PC-3 (cell line): ENCODE measurements at regions not wholly inside any gene's neighbourhood (a gene's known extent, or its start where the extent isn't known, plus 50 kb on each side); places are given as distances from the start of the nearest gene placed in this dataset.

Experiments used
- EZH2 ChIP-seq: fragments of 300-600 bp; sonication (generic); IDR thresholded peaks from one replicate; pipeline ENCODE4 v1.6.1; 2017; ENCODE audit warnings: antibody characterized with exemption, mild to moderate bottlenecking, low read length; ENCODE audit not compliant: unreplicated experiment
- EZH2phosphoT487 ChIP-seq: fragments of 300-600 bp; sonication (generic); IDR thresholded peaks from 2 replicates; pipeline ENCODE4 v1.6.1; 2018; ENCODE audit warnings: mild to moderate bottlenecking, antibody characterized with exemption, low read length, borderline replicate concordance
- TF ChIP-seq, protein P1 (sequence below): fragments of 300-600 bp; sonication (generic); conservative IDR thresholded peaks from 2 replicates; pipeline ENCODE4 v1.5.1; 2017; ENCODE audit warnings: antibody characterized with exemption, low read depth, mild to moderate bottlenecking, low read length

DNA sequence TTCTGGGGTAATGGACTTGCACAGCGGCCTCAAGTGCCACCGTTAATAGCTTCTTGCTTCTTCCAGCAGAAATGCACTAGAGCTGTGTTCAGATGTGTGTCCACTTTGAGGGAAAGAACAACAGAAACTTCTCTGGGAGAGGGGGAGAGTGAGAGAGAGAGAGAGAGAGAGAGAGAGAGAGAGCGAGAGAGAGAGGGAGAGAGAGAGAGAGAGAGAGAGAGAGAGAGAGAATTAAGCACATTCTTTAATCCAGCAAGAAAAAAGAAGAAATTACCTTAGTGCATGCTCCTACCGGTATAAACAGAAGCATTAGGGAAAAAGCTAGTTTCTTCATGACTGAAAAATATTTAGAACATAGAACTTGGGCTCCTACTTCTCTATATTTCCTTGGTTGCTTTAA is 418.8 kb downstream of the MAN2A1 start:
- TF ChIP-seq, protein P1, sequence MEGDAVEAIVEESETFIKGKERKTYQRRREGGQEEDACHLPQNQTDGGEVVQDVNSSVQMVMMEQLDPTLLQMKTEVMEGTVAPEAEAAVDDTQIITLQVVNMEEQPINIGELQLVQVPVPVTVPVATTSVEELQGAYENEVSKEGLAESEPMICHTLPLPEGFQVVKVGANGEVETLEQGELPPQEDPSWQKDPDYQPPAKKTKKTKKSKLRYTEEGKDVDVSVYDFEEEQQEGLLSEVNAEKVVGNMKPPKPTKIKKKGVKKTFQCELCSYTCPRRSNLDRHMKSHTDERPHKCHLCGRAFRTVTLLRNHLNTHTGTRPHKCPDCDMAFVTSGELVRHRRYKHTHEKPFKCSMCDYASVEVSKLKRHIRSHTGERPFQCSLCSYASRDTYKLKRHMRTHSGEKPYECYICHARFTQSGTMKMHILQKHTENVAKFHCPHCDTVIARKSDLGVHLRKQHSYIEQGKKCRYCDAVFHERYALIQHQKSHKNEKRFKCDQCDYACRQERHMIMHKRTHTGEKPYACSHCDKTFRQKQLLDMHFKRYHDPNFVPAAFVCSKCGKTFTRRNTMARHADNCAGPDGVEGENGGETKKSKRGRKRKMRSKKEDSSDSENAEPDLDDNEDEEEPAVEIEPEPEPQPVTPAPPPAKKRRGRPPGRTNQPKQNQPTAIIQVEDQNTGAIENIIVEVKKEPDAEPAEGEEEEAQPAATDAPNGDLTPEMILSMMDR: no peak
- TF ChIP-seq EZH2 (no peak), EZH2phosphoT487 (no peak)
